GM19238 (cell line): ENCODE measurements at regions not wholly inside any gene's neighbourhood (a gene's known extent, or its start where the extent isn't known, plus 50 kb on each side); places are given as distances from the start of the nearest gene placed in this dataset.
"Not testable (repeated sequence)": the region's sequence is repeated elsewhere in the genome, so short reads cannot be mapped to it uniquely, and the experiment has no call there.

Source experiments
- DNase-seq: peaks from one replicate; pipeline ENCODE4 v3.0.0; 2011; ENCODE audit warnings: low spot score; ENCODE audit not compliant: insufficient read length

DNA sequence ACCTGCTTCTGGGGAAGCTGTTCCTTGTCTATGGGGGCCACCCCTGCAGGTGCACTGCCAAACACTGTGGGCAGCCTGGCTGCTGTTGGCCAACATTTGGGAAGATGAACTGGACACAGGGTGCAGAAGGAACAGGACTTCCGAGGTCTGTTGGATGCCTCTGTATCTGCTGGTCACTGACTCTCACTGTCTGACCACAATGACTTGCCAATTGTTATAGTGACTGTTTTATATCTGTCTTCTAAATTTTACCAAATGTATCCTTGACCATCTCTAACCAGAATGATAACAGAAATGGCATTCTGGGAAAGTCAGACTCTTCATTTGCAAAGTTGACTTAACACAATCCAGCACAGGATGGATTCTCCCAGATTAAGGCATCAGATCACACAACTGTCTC, 214.0 kb upstream of the PRSS58 start:
- no peak for DNase-seq

DNA sequence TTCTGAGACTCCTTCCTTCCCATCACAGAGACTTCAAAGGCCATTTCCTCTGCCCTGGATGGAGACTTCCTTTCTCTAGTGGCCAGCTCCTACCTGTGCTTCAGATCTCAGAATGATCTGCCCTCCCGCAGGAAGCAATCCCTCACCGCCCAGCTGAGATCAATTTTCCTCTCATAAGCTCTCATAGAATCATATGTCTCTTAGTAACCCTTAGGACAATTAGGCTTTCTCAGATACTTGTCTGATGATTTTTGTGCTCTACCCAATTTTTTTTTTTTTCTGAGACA, 212.6 kb upstream of the PRSS58 start:
- no peak for DNase-seq

DNA sequence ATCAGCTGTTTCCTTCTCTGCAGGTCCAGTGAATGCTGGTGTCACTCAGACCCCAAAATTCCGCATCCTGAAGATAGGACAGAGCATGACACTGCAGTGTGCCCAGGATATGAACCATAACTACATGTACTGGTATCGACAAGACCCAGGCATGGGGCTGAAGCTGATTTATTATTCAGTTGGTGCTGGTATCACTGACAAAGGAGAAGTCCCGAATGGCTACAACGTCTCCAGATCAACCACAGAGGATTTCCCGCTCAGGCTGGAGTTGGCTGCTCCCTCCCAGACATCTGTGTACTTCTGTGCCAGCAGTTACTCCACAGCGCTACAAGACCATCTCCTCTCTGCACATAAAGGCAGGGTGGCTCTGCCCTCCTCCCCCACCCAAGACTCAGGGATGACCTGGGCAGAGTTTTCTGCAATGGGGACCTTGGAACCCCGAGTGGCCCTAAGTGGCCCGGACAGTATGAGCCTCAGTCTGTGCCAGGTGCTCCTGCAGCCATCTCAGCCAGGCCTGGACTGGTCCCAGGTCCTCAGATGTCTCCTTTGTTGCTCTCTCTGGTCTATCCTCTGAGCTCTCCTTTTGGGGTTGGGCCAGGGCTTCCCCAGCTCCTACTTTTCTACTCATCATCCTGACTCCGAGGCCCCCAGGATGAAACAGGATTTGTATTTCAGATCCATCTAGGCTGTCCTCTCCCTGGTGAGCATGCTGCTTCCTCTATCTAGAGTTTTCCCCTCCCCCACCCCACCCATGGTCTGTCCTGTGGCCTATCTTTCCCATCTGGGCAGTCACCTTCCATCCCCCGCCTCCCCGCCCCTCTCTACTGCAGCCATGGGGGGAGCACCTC, 212.1 kb upstream of the PRSS58 start:
- no peak for DNase-seq

DNA sequence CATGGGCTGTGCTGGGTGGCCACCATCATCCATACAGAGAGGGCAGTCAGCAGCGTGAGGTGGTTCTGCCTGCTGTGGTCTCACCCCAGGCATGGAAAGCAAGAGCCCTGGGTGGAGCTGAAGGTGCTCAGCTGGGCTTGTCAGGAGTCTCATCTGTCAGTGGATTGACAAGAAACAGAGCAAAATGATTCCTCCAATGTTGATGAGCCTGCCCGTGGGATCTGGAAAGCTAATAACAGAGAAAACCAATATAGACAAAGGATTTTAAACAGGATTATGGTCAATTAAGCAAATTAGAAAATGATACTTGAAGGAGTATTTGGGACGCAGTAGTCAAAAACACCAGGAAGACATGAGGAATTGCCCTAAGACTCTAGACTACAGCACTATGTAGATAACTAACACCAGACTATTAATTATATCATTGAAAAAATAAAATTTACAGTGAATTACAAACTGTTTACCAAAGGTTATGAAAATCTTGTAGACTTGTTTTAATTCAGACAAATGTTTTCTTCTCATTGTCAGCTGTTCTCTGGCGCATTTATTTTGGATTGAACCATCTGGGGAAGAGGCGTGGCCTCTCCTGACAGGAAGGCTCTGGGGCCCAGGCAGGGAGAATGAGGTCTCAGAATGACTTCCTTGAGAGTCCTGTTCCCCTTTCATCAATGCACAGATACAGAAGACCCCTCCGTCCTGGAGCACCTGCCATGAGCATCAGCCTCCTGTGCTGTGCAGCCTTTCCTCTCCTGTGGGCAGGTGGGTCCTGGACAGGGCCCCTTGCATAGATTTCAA, 211.2 kb upstream of the PRSS58 start:
- DNase-seq: no peak

DNA sequence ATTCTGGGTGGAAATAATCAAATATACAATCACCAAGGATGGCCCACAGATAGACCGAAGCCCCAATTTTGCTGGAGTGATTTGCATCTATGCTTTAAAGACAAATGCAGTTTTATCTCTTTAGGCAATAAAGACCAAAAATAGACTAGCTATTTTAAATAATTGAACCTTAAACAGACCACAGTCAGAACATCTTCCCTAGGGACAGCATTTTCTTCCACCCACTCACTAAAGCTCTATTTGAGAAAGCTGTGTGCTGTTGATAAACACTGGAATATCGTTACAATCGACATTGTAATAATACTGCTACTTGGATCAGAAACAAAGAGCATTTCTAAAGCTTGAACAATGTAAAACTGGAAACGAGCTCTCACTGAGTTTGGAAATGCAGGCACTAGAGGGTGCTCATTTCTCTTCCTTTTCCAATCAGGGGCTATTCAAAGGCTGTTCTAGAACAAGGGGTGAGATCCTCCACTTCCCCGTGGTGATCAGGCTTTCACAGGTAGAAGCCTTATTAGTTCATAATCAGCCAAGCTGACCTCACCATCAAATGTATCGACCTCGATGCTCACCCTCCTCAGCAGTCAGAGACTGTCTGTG, 209.3 kb upstream of the PRSS58 start:
- not testable (repeated sequence) for DNase-seq

DNA sequence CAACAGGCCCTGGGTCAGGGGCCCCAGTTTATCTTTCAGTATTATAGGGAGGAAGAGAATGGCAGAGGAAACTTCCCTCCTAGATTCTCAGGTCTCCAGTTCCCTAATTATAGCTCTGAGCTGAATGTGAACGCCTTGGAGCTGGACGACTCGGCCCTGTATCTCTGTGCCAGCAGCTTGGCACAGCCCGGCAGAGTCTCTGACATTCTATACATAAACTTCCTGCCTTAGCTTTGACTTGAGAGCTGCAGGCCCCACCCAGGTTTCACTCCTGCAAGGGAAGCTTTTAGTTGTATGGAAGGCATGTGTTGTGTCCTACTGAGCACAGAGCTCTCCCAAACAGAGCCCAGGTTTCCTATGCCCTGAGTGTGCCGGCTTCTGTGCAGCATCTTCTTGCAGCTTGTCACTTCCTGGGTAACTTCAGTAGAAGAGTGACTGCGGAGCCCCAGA, 205.6 kb upstream of the PRSS58 start:
- DNase-seq: no peak

DNA sequence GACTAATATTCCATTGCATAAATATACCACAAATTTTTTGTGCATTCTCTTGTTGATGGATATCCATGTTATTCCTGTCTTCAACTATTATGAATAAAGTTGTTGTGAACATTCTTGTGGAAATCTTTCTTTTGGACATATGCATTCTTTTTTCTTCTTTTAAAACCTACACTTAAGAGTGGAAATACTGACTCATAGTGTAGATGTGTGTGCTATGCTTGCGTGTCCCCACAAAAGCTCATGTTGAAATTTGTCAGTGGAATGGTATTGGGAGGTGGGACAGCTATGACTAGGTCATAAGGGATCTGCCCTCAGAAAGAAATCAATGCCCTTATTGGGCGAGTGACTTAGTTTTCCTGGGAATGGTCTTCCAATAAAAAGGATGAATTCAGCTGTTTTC, 203.6 kb upstream of the PRSS58 start:
- DNase-seq: no peak

DNA sequence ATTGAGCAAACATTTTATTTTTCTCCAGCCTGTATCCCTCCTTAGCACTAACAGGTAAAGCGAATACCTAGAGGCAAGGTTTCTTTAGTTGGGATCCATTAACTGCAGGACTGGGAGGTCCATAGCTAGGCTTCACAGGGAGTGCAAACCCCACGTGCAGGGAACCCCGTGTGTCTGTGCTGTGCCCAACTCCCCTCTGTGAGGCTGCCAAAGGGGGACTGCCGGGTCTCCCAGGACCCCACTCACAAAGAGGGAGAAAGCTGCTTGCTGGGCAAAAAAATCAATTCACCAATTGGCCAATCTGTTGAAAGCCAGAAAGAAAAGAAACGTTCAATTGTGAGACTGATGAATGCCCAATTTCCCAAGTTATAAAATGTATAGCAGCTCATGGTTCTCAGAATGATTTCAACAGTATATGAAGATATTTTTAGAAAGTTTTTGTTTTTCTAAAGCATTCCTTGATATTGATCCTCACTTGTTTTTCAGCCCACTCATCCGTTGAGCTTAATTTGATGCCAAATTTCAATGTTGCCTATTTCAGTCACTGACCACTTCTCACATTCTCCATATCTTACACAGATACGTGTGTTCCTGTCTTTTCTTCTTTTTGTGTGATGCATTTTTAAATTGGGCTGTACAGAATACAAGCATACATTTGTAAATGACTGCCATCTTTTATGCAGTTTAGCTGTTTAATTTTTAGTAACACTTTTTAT, 202.7 kb upstream of the PRSS58 start:
- DNase-seq: no peak

DNA sequence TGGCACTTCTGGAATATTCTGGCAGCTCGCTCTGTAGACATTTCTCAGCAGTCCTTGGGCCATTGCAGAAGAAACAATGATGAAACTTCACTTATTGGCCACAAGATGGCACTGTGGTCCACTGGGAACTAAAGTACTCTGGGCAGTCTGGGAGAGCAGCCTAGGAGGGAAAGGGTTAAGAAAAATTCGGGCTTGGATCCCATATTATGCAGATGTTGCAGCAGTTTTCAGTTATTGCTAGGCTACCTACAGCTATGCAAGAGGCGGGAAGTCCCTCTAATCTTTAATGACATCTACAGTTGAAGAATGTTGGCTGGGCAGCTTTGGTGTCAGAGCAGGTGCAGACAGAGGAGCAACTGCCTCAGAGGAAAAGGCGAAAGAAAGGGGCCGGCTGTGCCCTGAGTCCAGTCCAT, 201.7 kb upstream of the PRSS58 start:
- no peak for DNase-seq

DNA sequence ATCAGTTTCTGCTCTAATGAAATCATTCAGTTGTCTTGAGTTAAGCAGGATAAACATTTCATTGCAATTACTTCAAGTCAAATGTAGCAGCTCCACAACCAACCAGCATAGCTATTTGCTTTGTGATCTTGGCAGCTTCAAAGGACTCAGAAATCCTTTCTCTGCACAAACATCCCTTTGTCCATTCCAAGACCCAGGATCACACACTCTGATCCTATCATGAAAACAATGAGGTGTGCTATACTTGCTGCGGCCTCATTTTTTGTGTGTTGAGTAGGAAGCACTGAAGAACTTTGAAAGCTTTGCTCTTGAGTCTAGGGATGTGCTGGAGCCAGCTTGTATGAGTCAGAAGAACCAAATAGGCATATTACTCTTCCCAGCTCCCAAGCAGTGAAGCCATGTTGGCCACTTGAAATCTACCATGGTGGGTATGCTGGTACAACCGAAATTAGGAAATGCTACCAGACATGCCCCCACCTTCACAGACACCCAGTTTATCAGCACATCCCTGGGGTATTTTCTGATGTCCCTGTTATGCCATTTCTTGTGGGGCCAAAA, 199.4 kb upstream of the PRSS58 start:
- DNase-seq: no peak

DNA sequence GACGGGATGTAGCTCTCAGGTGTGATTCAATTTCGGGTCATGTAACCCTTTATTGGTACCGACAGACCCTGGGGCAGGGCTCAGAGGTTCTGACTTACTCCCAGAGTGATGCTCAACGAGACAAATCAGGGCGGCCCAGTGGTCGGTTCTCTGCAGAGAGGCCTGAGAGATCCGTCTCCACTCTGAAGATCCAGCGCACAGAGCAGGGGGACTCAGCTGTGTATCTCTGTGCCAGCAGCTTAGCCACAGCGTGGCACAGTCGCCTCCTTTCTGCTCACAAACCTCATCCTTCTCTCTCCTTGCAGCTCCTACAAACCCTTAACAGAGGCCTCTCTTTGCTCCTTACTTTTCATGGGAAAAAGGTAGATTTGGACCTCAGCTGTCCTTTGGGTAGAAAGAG, 197.5 kb upstream of the PRSS58 start:
- DNase-seq: no peak

DNA sequence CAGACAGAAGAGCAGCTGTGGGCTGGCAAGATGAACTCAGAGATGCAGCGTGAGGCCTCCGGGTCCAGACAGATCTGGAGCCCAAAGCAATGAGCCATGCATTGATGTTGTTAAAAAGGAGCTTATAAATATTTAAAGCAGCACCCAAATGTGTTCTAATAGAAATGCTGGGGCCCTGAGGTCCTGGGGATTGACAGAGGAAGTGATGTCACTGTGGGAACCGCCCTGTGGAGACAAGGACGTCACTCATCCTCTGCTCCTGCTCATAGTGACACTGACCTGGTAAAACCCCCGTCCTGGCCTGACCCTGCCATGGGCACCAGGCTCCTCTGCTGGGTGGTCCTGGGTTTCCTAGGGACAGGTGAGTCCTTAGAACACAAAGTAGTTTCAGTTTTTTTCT, 197.0 kb upstream of the PRSS58 start:
- no peak for DNase-seq

DNA sequence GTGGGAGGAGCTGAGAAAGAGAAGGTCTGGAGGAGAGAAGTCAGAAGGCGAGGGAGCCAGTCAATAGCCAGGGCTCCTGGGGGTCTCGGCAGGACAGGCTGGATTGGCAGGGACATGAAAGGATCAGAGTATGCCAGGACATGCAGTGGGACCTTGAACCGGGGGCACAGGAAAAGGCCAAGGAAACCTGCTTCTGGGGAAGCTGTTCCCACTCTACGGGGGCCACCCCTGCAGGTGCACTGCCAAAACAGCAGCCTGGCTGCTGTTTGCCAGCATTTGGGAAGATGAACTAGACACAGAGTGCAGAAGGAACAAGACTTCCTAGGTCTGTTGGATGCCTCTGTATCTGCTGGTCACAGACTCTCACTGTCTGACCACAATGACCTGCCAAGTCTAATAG, 194.9 kb upstream of the PRSS58 start:
- DNase-seq: no peak

DNA sequence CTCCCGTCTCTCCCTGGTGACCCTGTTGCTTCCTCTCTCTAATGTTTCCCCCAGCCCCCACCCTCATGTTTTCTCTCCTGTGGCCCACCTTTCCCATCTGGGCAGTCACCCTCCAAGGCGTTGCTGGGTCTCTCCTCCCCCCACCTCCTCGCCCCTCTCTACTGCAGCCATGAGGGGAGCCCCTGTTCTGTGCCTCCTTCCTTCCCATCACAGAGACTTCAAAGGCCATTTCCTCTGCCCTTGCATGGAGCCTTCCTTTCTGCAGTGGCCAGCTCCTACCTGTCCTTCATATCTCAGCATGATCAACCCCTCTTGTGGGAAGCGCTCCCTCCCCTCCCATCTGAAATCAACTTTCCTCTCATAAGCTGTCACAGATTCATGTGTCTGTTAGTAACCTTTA, 194.0 kb upstream of the PRSS58 start:
- no peak for DNase-seq

DNA sequence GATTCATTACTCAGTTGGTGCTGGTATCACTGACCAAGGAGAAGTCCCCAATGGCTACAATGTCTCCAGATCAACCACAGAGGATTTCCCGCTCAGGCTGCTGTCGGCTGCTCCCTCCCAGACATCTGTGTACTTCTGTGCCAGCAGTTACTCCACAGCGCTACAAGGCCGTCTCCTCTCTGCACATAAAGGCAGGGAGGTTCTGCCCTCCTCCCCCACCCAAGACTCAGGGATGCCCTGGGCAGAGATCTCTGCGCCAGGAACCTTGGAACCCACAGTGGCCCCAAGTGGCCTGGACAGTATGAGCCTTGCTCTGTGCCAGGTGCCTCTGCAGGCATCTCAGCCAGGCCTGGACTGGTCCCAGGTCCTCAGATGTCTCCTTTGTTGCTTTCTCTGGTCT, 193.4 kb upstream of the PRSS58 start:
- DNase-seq: no peak

DNA sequence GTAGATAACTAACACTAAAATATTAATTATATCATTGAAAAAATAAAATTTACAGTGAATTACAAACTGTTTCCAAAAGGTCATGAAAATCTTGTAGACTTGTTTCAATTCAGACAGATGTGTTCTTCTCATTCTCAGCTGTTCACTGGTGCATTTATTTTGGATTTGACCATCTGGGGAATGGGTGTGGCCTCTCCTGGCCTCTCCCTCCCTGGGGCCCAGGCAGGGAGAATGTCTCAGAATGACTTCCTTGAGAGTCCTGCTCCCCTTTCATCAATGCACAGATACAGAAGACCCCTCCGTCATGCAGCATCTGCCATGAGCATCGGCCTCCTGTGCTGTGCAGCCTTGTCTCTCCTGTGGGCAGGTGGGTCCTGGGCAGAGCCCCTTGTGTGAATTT, 192.8 kb upstream of the PRSS58 start:
- DNase-seq: no peak

DNA sequence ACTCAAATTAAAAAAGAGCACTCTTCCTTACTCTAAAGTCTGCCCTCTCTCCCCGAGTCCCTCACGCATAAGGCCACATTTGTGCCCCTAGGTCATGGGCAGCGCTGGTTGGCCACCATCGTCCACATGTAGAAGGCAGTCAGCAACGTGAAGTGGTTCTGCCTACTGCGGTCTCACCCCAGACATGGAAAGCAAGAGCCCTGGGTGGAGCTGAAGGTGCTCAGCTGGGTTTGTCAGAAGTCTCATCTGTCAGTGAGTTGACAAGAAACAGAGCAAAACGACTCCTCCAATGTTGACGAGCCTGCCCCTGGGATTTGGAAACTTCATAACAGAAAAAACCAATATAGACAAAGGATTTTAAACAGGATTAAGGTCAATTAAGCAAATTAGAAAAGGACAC, 192.3 kb upstream of the PRSS58 start:
- DNase-seq: no peak

DNA sequence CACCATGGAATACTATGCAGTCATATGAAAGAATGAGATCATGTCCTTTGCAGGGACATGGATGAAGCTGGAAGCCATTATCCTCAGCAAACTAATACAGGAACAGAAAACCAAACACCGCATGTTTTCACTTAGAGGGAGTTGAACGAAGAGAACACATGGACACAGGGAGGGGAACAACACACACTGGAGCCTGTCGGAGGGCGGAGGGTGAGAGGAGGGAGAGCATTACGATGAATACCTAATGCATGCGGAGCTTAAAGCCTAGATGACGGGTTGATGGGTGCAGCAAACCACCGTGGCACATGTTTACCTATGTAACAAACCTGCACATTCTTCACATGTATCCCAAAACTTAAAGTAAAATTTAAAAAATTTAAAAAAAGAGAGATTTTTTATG, 191.0 kb upstream of the PRSS58 start:
- DNase-seq: not testable (repeated sequence)

DNA sequence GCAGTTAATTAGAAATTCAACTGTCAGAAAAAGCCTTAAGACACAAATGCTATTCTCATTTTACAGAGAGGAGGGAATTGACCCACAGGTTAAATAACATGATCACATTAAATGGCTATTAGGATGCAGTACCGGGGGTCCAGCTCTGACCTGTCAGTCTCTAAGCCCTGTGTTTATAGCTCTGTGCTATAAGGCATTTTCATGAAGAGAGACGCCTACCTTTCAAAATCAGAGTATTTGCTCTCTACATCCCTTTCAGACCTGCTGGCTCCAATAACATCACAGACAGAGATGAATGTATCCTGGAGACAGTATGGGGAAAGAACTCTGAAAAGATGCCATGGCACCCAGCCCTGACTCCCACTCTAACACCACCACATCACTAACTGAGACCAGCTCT, 189.9 kb upstream of the PRSS58 start:
- DNase-seq: no peak

DNA sequence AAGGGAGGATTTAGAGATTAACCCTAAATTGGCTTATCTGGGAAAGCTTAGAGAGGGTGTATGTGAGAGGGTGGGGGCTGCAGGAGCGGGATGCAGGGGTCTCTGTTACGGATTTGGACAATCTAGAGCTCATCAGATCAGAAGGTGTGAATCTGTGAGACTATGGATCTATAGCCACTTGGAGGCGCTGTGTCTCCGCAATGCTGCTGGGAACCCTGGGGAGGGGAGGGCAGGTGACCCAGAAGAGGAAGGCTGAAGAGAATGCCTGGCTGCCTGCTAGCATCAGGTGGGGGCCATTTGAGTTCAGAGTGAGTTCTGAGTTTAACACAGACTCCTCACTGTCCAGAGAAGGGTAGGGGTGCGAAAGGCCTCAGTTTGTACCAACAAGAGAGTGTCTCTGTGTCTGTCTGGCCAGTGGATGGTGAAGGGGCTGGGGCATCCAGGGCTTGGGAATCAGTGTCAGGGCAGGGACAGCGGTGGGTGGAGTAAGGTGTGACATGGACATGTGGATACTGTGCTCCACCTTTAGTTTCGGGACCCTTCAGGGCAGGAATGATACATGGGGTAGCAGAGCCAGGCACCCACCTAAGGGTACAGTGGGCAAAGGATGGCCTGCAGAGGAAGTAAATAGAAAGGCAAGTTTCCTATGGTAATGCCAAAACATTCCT, 187.3 kb upstream of the PRSS58 start:
- no peak for DNase-seq
